HCT116 (cell line): ENCODE measurements at regions not wholly inside any gene's neighbourhood (a gene's known extent, or its start where the extent isn't known, plus 50 kb on each side); places are given as distances from the start of the nearest gene placed in this dataset.

Source experiments
- EZH2 ChIP-seq: fragments of 200-600 bp; sonication (generic); IDR thresholded peaks from 2 replicates; pipeline ENCODE4 v1.6.1; 2017; ENCODE audit warnings: antibody characterized with exemption, mixed run types
- EZH2phosphoT487 ChIP-seq: fragments of 200-600 bp; IDR thresholded peaks from 2 replicates; pipeline ENCODE4 v1.6.1; 2018; ENCODE audit warnings: antibody characterized with exemption, borderline replicate concordance
- JUND ChIP-seq: IDR thresholded peaks from 2 replicates; pipeline ENCODE4 v1.6.1; 2012
- POLR2A ChIP-seq: IDR thresholded peaks from 2 replicates; pipeline ENCODE4 v1.7.0; 2011; ENCODE audit warnings: borderline replicate concordance; ENCODE audit not compliant: insufficient read depth, insufficient read length; ENCODE audit errors: extremely low read depth
- POLR2AphosphoS5 ChIP-seq: IDR thresholded peaks from 2 replicates; pipeline ENCODE4 v1.6.1; 2011; ENCODE audit warnings: mild to moderate bottlenecking, low read depth, low read length, moderate library complexity
- RAD21 ChIP-seq: IDR thresholded peaks from 2 replicates; pipeline ENCODE4 v1.6.1; 2012; ENCODE audit warnings: low read depth, mild to moderate bottlenecking
- SIN3A ChIP-seq: IDR thresholded peaks from 2 replicates; pipeline ENCODE4 v1.6.1; 2012; ENCODE audit warnings: low read depth
- SP1 ChIP-seq: IDR thresholded peaks from 2 replicates; pipeline ENCODE4 v1.6.1; 2012; ENCODE audit warnings: low read depth
- YY1 ChIP-seq: IDR thresholded peaks from 2 replicates; pipeline ENCODE4 v1.6.1; 2011; ENCODE audit warnings: low read length, low read depth, moderate library complexity, mild to moderate bottlenecking; ENCODE audit not compliant: insufficient replicate concordance; ENCODE audit errors: extremely low read depth
- TF ChIP-seq, protein P1 (sequence below): IDR thresholded peaks from 2 replicates; pipeline ENCODE4 v1.6.1; 2012; ENCODE audit warnings: low read depth
- TF ChIP-seq, protein P2 (sequence below), 3 experiments: fragments of 200-600 bp in 1 of 3; sonication (generic) in 1 of 3; IDR thresholded peaks in 2 of 3; conservative IDR thresholded peaks in 1 of 3; 2 replicates each; pipeline ENCODE4 v1.5.1; 2012 to 2017; ENCODE audit warnings: low read depth in 2 of 3, low read length in 2 of 3, antibody characterized with exemption in 1 of 3, borderline replicate concordance in 1 of 3, control low read depth in 1 of 3, mild to moderate bottlenecking in 1 of 3, mixed read lengths in 1 of 3, mixed run types in 1 of 3, moderate library complexity in 1 of 3; ENCODE audit not compliant: insufficient read depth in 1 of 3
- TF ChIP-seq, protein P3 (sequence below): IDR thresholded peaks from 2 replicates; pipeline ENCODE4 v1.6.1; 2012
- TF ChIP-seq, protein P4 (sequence below): IDR thresholded peaks from 2 replicates; pipeline ENCODE4 v1.6.1; 2011; ENCODE audit warnings: mild to moderate bottlenecking, low read length, moderate library complexity; ENCODE audit not compliant: insufficient replicate concordance; ENCODE audit errors: extremely low read depth
- TF ChIP-seq, protein P5 (sequence below): IDR thresholded peaks from 2 replicates; pipeline ENCODE4 v1.6.1; 2012

DNA sequence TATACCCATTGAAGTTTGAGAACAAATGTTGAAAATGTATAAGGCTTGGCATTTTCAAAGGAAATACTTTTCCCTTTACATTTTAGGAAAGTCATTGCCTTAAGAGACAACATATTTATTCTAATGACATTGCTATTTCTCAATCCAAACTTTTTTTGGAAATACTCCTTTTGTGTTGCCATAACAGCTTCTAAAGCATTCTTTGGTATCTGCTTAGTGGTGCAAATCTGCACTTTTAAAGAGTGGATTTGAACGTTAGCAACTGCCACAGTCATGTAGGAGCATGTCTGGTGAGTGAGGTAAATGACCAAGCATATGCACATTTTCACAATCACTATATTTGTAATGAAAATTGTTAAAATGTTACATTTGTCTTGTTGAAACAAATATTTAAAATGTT lies 124.4 kb upstream of the GORAB start:
- TF ChIP-seq, protein P1, sequence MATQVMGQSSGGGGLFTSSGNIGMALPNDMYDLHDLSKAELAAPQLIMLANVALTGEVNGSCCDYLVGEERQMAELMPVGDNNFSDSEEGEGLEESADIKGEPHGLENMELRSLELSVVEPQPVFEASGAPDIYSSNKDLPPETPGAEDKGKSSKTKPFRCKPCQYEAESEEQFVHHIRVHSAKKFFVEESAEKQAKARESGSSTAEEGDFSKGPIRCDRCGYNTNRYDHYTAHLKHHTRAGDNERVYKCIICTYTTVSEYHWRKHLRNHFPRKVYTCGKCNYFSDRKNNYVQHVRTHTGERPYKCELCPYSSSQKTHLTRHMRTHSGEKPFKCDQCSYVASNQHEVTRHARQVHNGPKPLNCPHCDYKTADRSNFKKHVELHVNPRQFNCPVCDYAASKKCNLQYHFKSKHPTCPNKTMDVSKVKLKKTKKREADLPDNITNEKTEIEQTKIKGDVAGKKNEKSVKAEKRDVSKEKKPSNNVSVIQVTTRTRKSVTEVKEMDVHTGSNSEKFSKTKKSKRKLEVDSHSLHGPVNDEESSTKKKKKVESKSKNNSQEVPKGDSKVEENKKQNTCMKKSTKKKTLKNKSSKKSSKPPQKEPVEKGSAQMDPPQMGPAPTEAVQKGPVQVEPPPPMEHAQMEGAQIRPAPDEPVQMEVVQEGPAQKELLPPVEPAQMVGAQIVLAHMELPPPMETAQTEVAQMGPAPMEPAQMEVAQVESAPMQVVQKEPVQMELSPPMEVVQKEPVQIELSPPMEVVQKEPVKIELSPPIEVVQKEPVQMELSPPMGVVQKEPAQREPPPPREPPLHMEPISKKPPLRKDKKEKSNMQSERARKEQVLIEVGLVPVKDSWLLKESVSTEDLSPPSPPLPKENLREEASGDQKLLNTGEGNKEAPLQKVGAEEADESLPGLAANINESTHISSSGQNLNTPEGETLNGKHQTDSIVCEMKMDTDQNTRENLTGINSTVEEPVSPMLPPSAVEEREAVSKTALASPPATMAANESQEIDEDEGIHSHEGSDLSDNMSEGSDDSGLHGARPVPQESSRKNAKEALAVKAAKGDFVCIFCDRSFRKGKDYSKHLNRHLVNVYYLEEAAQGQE: no peak
- TF ChIP-seq, protein P2, sequence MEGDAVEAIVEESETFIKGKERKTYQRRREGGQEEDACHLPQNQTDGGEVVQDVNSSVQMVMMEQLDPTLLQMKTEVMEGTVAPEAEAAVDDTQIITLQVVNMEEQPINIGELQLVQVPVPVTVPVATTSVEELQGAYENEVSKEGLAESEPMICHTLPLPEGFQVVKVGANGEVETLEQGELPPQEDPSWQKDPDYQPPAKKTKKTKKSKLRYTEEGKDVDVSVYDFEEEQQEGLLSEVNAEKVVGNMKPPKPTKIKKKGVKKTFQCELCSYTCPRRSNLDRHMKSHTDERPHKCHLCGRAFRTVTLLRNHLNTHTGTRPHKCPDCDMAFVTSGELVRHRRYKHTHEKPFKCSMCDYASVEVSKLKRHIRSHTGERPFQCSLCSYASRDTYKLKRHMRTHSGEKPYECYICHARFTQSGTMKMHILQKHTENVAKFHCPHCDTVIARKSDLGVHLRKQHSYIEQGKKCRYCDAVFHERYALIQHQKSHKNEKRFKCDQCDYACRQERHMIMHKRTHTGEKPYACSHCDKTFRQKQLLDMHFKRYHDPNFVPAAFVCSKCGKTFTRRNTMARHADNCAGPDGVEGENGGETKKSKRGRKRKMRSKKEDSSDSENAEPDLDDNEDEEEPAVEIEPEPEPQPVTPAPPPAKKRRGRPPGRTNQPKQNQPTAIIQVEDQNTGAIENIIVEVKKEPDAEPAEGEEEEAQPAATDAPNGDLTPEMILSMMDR (IDR thresholded peaks at IDR 0.05 in 2 of 3, conservative IDR thresholded peaks at IDR 0.05 in 1 of 3; ENCODE audit: borderline replicate concordance in 1 of 3, insufficient read depth in 1 of 3, low read depth in 2 of 3, low read length in 2 of 3): no peak
- TF ChIP-seq, protein P3, sequence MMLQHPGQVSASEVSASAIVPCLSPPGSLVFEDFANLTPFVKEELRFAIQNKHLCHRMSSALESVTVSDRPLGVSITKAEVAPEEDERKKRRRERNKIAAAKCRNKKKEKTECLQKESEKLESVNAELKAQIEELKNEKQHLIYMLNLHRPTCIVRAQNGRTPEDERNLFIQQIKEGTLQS: no peak
- no peak for TF ChIP-seq RAD21
- TF ChIP-seq, protein P4, sequence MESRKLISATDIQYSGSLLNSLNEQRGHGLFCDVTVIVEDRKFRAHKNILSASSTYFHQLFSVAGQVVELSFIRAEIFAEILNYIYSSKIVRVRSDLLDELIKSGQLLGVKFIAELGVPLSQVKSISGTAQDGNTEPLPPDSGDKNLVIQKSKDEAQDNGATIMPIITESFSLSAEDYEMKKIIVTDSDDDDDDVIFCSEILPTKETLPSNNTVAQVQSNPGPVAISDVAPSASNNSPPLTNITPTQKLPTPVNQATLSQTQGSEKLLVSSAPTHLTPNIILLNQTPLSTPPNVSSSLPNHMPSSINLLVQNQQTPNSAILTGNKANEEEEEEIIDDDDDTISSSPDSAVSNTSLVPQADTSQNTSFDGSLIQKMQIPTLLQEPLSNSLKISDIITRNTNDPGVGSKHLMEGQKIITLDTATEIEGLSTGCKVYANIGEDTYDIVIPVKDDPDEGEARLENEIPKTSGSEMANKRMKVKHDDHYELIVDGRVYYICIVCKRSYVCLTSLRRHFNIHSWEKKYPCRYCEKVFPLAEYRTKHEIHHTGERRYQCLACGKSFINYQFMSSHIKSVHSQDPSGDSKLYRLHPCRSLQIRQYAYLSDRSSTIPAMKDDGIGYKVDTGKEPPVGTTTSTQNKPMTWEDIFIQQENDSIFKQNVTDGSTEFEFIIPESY: no peak
- no peak for TF ChIP-seq POLR2AphosphoS5
- no peak for TF ChIP-seq SP1
- no peak for TF ChIP-seq SIN3A
- TF ChIP-seq, protein P5, sequence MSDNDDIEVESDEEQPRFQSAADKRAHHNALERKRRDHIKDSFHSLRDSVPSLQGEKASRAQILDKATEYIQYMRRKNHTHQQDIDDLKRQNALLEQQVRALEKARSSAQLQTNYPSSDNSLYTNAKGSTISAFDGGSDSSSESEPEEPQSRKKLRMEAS: no peak
- TF ChIP-seq POLR2A: no peak
- no peak for TF ChIP-seq JUND
- TF ChIP-seq EZH2phosphoT487: no peak
- no peak for TF ChIP-seq YY1
- TF ChIP-seq EZH2: no peak
